GM21717 (cell line): ENCODE measurements at regions not wholly inside any gene's neighbourhood (a gene's known extent, or its start where the extent isn't known, plus 50 kb on each side); places are given as distances from the start of the nearest gene placed in this dataset.

Experiments
- ATAC-seq: cut with Tn5 transposase; IDR thresholded peaks from one replicate; pipeline ENCODE4 v1.9.1; 2021; ENCODE audit warnings: mild to moderate bottlenecking, moderate library complexity; ENCODE audit not compliant: unreplicated experiment

- no peak for ATAC-seq
Observed at GRCh38 chr16:55212791-55213190, 111.2 kb upstream of the IRX6 start.

- no peak for ATAC-seq
Observed at GRCh38 chr16:55214412-55214811, 109.6 kb upstream of the IRX6 start.

GRCh38 chr16:55214974-55215494 lies 109.0 kb upstream of the IRX6 start:
- no peak for ATAC-seq

GRCh38 chr16:55217392-55217791 lies 106.6 kb upstream of the IRX6 start:
- no peak for ATAC-seq

GRCh38 chr16:55221836-55222235 lies 102.2 kb upstream of the IRX6 start:
- ATAC-seq = no peak

- no peak for ATAC-seq
Observed at GRCh38 chr16:55222486-55222885, 101.5 kb upstream of the IRX6 start.

- ATAC-seq = no peak
Observed at GRCh38 chr16:55225972-55226542, 97.9 kb upstream of the IRX6 start.

- no peak for ATAC-seq
Observed at GRCh38 chr16:55232822-55233221, 91.2 kb upstream of the IRX6 start.

GRCh38 chr16:55233464-55233863 lies 90.5 kb upstream of the IRX6 start:
- no peak for ATAC-seq

GRCh38 chr16:55236655-55237054 lies 87.3 kb upstream of the IRX6 start:
- no peak for ATAC-seq

GRCh38 chr16:55239723-55240122 lies 84.3 kb upstream of the IRX6 start:
- no peak for ATAC-seq

- ATAC-seq = no peak
Observed at GRCh38 chr16:55240888-55241287, 83.1 kb upstream of the IRX6 start.

GRCh38 chr16:55242667-55243066 lies 81.3 kb upstream of the IRX6 start:
- no peak for ATAC-seq

GRCh38 chr16:55248058-55248457 lies 75.9 kb upstream of the IRX6 start:
- ATAC-seq = no peak

- ATAC-seq = no peak
Observed at GRCh38 chr16:55248494-55248893, 75.5 kb upstream of the IRX6 start.

GRCh38 chr16:55249361-55249760 lies 74.6 kb upstream of the IRX6 start:
- ATAC-seq = no peak

GRCh38 chr16:55249936-55250335 lies 74.1 kb upstream of the IRX6 start:
- ATAC-seq = no peak

GRCh38 chr16:55250701-55251100 lies 73.3 kb upstream of the IRX6 start:
- ATAC-seq = no peak

- no peak for ATAC-seq
Observed at GRCh38 chr16:55251151-55251550, 72.9 kb upstream of the IRX6 start.

GRCh38 chr16:55252577-55252976 lies 71.4 kb upstream of the IRX6 start:
- no peak for ATAC-seq

- no peak for ATAC-seq
Observed at GRCh38 chr16:55253987-55254386, 70.0 kb upstream of the IRX6 start.

GRCh38 chr16:55255733-55256282 lies 68.2 kb upstream of the IRX6 start:
- ATAC-seq = no peak

GRCh38 chr16:55256412-55257016 lies 67.5 kb upstream of the IRX6 start:
- no peak for ATAC-seq
